ENCODE measurements at regions not wholly inside any gene's neighbourhood (a gene's known extent, or its start where the extent isn't known, plus 50 kb on each side); places are given as distances from the start of the nearest gene placed in this dataset.
A peak's percentile ranks its signal among the peaks of the same experiment; 100 is the strongest.

DNA sequence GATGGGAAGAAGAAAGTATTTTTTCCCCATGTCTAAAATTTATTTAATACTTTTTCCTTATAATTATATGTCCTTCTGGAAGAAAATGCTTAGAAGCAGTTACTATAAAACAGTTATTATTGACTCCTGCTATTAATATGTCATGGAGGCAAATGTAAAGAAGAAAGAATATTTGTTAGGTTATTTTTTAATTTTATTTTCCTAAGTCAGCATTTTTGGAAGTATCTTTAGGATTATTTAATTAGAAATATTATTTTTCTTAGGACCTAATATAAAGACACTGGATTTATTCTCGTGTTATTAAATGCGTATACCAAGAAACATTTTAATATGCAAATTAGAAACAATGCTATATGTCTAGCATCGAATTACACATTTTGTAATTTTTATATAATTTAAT lies 687.7 kb downstream of the TRAM1L1 start:
- DNase-seq = no peak

DNA sequence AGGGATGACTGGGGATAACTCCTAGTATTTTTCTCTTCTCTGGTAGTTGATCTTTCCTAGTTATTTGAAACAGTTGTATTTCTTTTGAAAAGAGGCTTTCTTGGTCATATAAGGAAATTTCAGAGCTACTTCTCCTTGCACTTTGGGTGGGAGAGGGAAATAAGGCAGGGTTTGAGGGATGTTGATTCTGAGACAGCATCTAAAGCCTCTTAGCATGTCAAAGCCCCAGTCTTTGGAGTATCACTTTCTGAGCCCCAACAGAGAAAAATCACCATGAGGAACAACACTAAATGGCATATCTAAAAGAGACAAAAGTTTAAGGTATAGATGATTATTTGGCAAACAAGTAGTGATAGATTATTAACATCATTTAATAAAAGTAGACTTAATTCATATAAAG lies 688.1 kb downstream of the TRAM1L1 start:
- no peak for DNase-seq

DNA sequence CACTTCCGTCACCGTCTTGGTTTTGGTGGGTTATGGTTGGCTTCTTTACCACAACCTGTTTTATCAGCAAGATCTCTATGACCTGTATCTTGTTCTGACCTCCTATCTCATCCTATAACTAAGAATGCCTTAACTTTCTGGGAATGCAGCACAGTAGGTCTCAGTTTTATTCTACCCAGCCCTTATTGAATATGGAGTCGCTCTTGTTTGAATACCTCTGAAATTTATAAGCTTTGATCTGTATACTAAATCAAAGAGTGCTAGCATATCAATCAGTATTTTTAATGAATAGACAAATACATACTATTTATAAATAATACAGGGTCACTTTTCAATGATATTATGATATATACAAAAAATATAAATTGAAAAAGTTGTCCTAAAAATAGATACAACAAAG lies 690.0 kb downstream of the TRAM1L1 start:
- DNase-seq = no peak

DNA sequence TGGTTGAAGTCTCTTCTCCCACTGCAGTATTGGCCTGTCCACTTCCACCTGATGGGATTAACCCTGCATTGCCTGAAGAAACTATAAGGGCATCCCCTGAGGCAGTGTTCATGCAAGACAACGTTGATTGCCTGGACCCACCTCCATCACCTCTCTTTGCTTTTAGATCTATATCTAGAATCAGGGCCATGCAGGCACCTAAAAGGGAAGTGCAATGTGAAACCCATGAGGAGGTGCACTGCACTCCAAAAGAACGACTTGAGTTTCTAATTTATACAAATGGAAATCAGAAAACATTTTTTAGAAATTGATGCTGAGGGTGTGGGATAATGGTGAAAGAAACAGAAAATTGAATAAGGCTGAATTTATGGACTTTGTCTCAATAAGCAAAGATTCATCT lies 694.4 kb downstream of the TRAM1L1 start:
- DNase-seq = no peak

DNA sequence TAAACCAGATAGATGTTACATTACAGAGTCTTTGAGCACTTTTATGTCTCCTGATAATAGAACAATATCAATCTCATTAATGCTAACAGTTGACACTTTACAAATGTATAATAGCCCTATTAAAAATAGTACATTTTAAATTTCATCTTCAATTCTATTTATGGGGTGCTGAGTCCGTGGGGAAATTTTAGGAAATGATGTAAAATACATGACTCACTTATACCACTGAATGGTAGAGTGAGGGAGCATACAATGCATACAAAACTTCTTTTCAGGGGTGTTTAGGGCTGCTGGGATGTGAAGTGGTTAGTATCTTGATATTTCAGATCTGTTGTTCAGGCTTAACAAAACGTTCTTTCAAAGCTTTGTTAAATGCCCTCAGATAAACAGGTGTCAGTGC lies 696.2 kb downstream of the TRAM1L1 start:
- no peak for DNase-seq

DNA sequence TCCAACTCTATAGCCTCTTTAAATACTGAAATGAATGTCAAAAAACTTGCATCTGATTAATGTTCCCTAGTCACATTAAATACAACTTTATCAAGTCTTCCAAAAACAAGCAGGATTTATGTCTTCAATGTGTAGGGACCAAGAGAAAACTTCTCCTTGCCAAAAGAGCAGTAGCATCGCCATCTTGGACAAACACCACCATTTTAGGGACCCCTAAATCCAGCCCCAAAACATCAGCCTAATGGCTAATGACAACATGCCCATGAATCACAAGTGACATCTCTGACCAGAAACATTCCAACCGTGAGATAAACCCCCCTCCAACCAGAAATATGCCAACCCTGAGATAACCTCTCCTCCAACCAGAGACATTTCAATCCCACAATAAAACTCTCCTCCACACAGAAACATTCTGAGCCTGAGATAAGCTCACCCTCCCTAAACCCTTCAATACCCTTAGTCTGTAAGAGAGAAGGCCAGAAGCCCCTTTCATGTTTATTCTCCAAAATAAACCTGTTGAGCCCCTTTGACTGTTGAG lies 697.4 kb downstream of the TRAM1L1 start:
- no peak for DNase-seq

DNA sequence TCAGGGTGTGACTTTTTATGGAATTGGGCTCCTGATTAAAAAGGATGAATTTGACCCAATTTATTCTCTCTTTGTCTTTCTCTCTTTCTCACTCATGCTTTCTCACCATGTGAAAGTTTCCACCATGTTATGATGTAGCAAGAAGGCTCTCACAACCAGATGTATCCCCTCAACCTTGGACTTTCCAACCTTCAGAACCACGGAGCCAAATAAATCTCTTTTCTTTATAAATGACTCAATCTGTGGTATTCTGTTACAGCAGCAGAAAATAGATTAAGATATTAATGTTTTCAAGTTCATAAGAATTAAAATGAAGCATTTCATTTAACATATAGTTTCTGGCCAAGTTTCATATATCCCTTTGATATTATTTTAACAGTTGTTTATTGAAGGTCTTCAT lies 698.5 kb downstream of the TRAM1L1 start:
- DNase-seq = no peak

DNA sequence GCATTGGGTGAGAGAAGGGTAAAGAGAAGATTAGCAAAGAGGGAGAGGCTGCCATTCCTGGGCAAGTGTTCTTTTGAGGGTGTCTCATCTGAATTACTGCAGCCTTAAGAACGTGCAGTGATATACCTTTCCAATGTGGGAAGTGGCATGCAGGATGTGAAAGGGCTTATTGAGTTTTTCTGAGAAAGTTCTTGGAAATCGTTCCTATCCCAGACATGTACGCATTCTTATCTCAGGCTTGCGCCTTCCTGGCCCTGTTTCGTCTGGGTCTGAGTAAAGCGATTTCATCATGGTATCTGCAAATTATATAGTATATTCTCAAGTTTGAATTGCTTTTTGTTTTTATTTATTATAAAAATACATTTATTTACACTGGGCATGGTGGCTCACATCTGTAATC lies 699.8 kb downstream of the TRAM1L1 start:
- DNase-seq = no peak

DNA sequence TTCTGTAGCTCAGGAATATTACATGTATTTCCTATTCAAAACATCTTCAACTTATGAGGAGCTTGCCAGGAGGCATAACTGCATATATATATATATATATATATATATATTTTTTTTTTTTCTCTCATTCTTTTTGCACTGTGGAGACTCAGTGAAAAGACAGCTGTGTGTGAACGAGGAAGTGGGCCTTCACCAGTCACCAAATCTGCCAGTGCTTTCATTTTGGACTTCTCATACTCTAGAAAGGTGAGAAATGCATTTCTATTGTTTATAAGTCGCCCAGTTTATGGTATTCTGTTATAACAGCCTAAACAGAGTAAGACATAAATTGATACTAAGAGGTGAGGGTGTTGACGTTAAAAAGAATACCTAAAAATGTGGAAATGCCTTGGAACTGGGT lies 710.6 kb downstream of the TRAM1L1 start:
- no peak for DNase-seq

DNA sequence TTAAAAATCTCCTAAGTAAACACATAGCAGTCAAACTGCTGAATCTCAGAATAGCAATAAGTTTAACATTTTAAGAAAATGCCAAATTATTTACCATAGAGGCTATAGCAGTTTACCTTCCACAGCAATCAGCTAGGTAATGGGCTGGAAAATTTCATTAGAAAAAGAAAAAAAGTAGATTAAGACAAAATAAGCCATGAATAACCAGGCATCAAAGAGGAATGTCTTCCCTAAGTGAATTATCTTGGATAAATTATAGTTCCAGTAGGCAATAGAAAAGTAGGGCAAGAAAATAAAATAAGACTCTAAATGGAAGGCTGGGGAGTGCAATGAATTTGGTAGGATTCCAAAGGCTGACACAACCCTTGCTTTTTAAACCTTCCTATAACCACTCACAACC lies 722.8 kb downstream of the TRAM1L1 start:
- DNase-seq = no peak

DNA sequence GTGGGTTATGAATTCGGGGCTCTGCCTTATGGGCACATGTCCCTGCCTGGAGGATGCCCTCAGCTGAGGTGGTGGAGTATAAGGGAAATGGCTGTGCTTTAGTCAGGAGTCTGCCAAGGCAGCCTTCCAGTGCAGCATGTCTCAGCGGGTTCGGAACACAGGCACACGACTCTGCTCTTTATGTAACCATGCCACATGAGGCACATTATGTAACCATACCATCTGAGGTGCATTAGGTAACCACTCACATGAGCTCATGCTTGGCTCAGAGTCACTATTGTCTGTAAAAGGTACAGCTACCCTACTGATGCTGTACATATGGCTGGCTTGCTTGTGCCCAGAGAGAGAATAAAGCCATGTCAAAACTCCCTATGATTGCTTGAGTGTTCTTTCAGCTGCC lies 723.6 kb downstream of the TRAM1L1 start:
- no peak for DNase-seq

DNA sequence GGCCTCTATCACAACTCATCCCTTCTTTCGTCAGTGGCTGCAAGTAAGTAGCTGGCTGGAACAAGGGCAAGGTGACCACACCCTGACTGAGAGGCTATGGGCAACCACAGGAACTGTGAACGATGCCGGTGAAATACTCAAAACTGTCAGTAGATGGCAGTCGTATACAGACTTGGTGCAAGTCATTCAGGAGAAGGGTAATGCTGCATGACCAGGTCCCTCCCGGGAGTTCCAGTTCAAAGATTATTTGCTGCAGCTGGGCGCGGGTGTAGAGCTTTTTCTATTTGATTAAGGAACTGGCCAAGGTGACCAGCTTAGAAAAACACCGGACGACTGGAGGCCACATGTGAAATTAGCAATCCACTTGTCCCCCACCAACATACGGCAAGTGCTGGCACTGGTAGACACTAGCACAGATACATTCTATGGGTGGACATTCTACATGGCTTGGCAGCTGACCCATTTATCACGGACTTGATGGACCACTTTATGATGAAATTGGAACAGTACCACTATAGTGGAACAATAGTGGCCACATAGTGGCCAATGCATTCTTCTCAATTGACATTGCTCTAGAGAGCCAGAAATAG lies 726.6 kb downstream of the TRAM1L1 start:
- DNase-seq = peak in 2 of 3 experiments; percentile 4 to 54

DNA sequence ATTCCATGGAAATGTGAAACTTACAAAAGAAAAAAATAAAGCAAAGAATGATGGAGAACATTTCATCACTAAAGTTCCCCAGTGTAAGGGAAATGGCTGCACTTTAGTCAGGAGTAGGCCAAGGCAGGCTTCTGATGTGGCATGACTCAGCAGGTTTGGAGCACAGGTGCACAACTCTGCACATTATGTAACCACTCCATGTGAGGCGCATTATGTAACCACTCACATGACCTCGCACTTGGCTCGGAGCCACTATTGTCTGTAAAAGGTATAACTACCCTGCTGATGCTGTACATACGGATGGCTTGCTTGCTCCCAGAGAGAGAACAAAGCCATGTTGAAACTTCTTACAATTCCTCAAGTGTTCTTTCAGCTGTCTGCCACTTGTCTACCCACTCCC lies 727.6 kb downstream of the TRAM1L1 start:
- DNase-seq = peak in 1 of 3 experiments; percentile 22

DNA sequence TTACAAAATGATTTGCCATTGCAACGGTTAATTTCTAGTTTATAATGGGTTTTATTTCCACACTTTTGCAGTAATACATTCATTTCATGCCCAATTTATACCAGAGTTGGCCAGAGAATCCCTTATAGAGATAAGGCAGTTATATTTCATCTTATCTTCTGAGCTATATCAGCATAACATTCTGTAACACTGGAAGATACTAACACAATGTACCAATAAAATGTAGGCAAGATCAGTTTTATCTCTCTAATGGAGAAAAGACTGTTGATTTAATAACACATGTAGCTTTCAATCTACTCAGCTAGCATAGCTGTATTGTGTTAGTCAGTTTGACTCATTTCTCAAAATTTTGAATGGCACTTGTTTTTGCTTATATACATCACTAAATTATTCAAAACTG lies 738.6 kb downstream of the TRAM1L1 start:
- no peak for DNase-seq

DNA sequence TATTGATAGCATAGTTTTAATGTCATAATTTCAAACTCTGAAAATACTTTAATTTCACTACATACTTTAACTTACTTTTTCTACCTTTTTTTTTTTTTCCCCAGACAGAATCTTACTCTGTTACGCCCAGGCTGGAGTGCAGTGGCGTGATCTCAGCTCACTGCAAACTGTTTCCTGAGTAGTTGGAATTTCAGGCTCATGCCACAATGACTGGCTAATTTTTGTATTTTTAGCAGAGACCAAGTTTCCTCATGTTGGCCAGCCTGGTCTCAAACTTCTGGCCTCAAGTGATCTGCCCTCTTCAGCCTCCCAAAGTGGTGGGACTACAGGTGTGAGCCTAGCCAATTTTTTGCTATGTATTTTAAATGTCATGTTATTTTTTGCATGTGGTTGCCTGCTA lies 741.6 kb downstream of the TRAM1L1 start:
- no peak for DNase-seq

DNA sequence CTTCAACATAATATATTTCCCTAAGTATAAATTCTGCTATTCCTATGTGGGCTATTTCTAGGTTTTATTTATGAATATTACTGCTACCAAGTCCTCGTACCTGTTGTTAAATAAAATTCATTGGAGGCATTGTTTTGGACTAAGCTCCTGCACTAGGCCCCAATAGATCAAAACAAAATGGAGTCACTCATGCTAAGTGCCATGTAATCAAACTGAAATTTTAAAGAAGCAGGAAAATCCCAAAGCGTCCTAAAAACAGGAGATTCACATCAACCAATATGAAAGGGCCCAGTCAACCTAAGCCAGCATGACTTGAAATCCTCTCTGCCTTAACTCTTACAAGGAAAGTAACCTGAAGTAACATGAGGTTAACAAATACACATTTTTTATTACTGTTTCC lies 743.2 kb downstream of the TRAM1L1 start:
- no peak for DNase-seq

DNA sequence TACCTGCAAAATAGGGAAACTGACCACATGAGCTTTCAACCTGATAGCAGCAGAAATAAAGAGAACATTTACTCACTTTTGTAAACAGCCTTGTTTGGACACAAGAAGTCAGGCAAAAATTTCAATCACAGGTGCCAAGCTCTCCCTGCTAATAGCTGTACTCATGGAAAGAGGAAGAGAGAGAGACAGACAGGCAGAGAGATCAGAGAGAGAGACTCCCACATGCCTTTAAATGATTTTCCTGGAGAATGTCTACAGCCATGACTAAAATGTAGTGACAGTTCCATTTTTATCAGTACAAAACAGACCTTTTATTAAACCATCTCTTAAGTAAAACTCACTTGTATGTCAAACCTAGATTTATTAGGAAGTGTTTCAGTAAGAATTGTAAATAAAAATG lies 752.9 kb downstream of the TRAM1L1 start:
- no peak for DNase-seq

DNA sequence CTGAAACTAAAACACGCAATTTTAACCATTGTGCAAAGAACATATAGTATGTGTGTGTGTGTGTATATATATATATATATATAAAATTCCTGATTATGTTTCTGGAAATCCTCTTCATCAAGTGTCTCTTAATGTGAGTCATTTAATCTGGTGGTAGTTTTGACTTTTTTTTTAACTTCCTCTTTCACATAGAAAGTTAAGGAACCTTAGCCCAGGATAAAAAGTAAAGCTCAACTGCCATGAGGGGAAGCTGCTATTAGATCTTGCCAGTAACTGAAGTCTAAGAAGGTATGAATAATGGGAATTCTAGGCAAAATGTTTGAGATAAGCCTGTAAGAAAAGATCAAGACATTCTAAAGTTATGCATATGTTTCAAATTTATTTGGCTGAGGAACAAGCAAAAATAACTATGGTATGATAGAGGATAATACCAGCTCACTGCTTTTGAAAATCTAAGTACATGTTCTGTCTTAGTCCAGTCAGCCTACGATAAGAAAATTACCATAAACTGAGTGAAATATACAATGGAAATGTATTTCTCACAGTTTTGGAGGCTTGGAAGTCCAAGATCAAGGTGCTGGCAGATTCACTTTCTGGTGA lies 757.0 kb downstream of the TRAM1L1 start:
- no peak for DNase-seq

DNA sequence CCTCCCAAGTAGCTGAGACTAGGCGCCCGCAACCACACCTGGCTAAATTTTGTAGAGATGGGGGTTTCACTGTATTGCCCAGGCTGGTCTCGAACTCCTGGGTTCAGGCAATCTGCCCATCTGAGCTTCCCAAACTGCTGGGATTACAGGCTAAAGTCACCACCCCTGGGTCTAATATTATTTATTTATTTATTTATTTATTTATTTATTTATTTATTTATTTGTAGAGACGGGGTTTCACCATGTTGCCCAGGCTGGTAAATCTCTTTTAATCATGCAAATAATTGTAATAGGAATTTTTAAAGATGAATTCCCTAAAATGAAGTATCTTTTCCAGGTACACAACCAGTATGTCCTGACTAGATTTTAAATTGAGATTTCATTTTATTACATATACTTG lies 761.8 kb downstream of the TRAM1L1 start:
- no peak for DNase-seq

DNA sequence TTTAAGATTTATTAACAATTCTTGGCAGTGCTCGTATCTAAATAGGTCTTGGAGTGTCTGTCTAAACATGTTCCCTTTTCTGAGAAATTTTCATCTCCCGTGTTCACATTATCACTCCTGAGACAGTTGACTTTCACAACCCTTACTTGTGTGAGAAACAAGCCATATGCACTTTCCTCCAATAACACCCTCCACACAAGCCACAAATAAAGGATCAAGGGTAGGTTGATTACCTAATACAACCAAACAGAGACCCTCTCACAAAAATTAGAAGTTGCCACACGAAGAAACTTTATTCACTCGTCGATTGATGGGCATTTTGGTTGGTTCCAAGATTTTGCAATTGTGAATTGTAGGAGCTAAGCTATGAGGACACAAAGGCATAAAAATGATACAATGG lies 763.9 kb downstream of the TRAM1L1 start:
- DNase-seq = no peak

DNA sequence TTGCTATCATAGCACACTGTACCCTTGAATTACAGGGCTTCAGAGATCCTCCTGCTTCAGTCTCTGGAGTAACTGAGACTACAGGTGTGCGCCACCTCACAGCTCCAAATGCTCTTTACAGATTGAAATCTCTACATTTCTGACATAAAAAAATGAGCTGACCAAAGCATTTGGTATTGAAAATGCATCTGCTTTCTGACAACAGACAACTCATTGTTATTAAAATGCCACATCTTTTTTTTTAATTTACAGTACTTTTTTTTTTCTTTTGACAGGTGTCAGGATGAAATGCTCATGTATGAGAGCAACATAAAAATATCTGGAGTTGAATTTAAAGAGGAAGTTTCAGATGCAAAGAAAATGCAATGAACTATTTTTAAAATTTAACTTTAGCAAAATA lies 764.5 kb downstream of the TRAM1L1 start:
- no peak for DNase-seq

DNA sequence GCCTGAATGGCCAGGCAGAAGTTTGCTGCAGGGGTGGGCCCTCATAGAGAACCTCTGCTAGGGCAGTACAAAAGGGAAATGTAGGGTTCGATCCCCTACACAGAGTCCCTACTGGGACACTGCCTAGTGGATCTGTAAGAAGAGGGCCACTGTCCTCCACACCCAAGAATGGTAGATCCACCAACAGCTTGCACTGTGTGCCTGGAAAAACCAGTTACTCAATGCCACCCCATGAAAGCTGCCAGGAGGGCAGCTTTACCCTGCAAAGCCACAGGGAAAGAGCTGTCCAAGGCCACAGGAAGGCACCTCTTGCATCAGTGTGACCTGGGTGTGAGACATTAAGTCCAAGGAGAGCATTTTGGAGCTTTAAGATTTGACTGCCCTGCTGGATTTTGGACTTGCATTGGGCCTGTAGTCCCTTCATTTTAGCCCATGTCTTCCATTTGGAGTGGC lies 781.6 kb downstream of the TRAM1L1 start:
- no peak for DNase-seq

DNA sequence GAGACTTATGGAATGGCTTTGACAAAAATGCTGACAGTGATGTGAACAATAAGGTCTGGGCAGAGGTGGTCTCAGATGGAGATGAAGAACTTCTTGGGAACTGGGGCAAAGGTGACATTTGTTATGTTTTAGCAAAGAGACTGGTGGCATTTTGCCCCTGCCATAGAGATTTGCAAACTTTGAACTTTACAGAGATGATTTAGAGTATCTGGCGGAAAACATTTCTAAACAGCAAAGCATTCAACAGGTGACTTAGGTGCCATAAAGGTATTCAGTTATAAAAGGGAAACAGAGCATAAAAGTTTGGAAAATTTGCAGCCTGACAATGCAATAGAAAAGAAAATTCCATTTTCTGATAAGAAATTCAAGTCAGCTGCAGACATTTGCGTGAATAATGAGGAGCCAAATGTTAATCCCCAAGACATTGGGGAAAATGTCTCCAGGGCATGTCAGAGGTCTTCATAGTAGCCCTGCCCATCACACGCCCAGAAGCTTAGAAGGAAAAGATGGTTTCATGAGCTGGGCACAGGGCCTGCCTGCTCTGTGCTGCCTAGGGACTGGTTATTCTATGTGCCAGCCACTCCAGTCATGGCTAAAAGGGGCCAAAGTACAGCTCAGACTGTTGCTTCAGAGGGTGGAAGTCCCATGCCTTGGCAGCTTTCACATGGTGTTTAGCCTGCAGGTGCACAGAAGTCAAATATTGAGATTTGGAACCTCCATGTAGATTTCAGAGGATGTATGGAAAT lies 782.2 kb downstream of the TRAM1L1 start:
- no peak for DNase-seq

DNA sequence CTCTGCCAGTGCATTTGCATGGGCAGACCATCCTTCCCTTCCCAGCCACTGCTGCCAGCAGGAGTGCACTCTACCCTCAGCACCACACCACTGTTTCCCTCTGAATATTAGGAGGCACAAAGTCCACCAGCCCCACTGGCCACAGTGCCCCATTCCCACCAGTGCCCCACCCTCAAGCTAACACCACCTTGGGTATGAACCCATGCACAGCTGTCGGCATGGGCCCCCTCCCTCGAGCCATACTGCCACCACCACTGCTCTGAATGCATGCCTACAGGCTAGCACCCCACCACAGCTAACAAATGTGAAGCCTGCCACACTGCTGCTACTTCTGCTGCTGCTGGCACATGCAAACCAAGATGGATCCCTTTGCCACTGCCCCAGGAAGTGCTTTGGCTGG lies 810.4 kb downstream of the TRAM1L1 start:
- DNase-seq = no peak

Measured in NCI-H1417 (cell line).